GM21576 (cell line): ENCODE measurements at regions not wholly inside any gene's neighbourhood (a gene's known extent, or its start where the extent isn't known, plus 50 kb on each side); places are given as distances from the start of the nearest gene placed in this dataset.
"Not testable (repeated sequence)": the region's sequence is repeated elsewhere in the genome, so short reads cannot be mapped to it uniquely, and the experiment has no call there.

Experiments used
- ATAC-seq: cut with Tn5 transposase; IDR thresholded peaks from one replicate; pipeline ENCODE4 v1.9.1; 2021; ENCODE audit warnings: mild to moderate bottlenecking, moderate library complexity; ENCODE audit not compliant: unreplicated experiment

DNA sequence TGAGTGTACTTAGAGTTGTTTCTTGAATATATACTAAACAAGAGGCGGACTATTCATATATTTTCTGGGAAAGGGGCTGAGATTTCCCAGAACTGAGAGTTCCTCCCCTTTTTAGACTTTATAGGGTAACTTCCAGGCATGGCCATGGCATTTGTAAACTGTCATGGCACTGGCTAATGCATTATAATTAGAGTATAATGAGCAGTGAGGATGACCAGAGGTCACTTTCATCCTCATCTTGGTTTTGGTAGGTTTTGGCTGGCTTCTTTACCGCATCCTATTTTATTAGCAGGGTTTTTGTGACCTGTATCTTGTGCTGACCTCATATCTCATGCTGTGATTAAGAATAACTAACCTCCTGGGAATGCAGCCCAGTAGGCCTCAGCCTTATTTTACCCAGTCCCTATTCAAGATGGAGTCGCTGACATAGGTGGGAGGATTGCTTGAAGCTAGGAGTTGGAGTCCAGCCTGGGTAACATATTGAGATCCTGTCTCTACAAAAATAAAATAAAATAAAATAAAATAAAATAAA lies 91.4 kb downstream of the MOBP start:
- ATAC-seq = no peak

DNA sequence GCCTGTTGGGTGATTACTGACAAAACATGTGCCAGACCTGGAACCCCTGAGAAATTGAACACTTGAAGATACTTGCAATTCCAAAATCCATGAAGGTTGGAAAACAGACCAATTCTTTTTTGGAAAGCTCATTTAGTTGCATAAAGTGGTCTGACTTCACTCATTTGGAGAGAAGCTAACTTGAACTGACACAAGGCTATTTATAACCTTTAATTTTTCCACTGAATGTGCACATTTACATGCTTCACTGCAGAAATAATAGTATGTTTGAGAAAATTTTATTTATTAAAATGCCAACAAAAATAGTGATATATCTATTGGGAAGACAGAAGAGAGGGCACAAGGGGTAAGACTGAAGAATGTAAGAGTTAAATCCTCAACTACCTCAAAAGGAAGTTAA lies 92.1 kb downstream of the MOBP start:
- no peak for ATAC-seq

DNA sequence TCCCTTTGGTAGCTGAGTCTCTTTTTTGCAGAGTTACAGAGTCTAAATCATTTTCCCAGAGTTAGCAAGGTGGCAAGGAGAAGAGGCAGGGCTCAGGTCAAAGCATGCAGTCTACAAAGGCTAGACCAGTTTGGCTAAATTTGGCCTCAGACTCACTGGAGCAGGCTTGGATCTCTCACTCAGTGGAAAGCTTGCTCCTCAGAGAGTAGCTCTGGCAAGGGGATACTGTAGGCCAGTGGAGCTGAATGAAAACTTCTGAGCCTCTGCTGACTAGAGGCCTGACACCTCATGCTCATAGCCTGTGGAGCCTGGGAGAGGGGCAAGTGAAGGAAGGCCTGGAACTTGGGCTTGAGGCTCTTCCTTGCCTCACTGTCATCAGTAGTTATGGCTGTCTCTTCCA lies 101.0 kb downstream of the MOBP start:
- ATAC-seq = no peak

DNA sequence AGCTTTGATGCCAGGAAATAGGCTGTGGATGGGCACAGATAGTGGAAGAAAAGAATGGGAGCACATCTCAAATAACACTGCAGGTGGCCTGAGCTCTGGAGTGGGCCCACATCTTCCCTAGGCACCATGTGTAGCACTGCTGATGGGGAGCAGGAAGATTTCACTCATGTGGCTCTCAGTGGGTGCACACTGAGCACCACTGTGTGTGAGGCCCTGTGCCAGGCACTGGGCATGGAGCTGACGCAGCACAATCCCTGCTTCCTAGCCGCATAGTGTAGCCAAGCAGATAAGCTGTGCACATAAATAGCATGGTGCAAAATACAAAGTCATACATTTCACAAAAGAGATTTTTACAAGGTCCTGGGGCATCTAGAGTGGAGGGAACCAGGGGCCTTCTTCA lies 101.6 kb downstream of the MOBP start:
- no peak for ATAC-seq

DNA sequence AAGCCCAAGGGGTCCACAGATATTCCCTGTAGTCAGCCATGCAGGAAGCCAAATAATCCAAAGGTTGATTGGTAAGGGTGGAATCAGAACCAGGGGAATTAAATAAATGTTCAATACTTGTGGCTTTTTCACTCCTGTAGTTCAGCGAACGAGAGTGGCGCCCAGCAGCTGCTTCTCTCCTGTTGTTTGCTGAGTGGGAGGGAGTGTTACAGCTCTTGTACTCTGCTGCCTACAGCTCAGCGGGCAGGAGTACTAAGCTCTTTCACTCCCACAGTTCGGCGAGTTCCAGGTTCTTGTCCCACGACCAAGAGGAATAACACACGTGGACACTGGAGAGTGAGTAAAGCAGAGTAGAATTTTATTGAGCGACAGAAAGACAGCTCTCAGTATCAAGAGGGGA lies 105.9 kb downstream of the MOBP start:
- ATAC-seq = no peak

DNA sequence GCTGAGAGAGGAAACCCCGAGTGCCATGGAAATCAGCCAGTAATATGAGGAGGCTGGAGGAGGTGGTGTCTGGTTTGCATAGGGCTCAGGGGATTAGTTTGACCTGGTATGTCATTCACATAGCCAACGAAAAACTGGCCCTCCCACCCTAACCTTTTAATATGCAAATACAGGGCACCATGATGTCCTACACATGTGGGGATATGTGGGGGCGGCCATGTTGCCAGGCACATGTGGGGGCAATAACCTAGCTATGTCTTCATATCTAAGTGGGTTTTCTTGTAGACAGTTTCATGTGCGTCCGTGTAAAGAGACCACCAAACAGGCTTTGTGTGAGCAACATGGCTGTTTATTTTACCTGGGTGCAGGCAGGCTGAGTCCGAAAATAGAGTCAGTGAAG lies 110.1 kb downstream of the MOBP start:
- no peak for ATAC-seq

DNA sequence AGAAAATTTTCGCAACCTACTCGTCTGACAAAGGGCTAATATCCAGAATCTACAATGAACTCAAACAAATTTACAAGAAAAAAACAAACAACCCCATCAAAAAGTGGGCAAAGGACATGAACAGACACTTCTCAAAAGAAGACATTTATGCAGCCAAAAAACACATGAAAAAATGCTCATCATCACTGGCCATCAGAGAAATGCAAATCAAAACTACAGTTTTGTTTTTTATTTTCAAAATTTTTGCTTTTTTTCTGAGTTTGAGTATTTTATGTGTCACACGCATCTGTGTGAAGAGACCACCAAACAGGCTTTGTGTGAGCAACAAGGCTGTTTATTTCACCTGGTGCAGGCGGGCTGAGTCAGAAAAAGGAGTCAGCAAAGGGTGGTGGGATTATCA lies 118.7 kb downstream of the MOBP start:
- not testable (repeated sequence) for ATAC-seq

DNA sequence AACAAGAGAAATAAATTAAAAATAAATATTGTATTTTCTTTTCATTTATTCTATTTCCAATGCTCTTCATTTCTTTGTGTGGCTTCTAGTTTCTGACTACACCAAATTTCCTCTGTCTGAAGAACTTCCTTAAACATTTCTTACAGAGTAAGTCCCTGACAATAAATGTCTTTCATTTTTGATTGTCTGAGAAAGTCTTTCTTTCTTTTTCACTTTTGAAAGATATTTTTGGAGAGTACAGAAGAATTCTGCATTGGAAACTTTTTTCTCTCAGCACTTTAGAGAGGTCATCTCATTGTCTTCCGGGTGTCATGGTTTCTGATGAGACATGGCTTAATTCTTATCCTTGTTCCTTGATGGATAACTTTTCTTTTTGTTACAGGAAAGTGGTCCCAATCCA lies 119.6 kb downstream of the MOBP start:
- no peak for ATAC-seq

DNA sequence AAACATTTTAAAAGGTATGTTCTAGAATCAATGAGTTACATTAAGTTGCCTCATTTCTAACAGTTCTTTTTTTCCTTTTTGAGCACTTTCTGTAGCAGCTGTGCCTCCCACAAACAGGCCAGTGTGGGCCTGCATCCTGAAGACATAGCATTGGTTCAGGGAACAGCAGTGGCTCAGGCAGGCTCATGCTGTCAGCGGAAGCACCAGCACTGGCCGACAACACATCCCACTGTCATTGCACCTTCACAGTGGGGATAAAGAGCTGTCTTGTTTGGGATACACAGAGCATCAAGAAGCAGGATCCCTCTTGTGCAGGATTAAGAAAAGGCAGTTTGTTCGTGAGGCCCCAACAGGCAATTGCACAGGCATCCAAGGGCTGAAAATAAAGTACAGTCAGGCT lies 123.3 kb downstream of the MOBP start:
- no peak for ATAC-seq

DNA sequence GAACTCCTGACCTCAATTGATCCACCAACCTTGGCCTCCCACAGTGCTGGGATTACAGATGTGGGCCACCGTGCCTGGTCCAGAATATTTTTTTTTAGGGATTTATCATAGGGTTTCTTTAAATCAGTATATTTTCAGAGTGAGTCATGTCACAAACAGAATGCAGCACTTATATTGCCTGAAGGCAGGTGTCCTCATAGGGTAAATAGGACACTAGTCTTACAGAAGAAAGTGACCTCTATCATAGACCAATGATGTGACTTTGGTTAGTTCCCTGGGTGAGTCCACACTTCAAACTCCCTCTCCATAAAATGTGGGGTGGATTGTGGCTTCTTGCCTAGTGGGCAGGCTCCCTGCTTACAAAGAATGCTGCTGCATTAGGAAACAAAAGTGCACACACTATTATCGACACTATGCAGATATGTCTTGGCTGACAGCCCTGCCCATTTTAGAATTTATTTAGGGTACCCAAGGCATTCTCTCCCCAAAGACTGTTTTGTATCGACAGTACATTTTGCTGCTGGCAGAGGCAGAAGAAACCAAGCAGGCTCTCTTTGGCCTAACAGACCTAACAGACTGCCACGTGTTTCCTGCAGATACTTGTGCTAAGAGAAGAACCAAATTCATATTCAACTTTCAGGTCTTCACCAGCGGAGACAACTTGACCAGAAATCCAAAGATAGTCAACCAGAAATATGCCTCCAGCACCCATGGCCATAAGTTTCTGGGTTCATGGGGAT lies 125.0 kb downstream of the MOBP start:
- ATAC-seq = no peak

DNA sequence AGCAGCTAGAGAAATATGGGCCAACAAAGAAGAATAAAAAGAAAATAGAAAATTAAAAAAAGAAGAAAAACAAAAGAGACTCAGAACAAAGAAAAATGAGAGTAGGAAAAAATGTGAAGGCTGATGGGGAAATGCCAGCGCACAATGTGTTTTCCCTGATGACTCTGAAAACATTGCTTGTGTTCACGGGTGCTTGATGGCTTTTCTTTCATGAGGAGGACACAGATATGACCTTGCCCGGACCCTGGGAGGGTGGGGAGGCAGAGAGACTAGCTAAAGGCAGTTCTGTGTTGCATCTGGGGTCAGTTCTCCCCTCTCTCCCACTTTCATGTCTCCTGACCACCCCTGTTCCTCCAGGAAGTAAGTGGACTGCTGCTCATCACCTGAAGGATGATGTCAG lies 125.9 kb downstream of the MOBP start:
- no peak for ATAC-seq

DNA sequence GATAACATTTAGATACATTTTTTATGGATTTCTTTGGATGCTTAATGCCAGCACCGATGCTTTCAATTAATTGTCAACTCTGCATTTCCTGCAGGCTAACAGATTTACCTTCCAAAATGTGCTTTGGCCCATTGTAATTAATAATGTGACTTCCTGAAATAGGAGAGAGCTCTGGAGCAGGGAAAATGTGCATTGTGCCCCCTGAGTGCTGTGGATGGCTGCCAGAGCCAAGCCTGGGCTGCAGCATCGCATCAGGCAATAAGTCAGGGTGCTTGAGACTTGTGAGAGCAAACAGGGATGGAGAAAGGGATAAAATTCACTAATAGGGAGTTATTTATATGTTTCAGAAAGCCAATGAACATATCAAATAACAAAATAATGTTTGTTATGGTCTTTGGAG lies 133.8 kb downstream of the MOBP start:
- no peak for ATAC-seq

DNA sequence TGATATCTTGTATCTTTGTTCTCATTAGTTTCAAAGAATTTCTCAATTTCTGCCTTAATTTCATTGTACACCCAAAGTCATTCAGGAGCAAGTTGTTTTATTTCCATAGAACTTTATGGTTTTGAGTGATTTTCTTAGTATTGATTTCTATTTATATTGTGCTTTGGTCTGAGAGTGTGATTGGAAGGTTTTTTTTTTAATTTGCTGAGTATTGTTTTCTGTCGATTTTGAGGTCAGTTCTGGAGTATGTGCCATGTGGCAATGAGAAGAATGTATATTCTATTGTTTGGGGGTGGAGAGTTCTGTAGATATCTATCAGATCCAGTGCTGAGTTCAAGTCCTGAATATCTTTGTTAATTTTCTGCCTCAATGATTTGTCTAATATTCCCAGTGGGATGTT lies 138.4 kb downstream of the MOBP start:
- ATAC-seq = no peak

DNA sequence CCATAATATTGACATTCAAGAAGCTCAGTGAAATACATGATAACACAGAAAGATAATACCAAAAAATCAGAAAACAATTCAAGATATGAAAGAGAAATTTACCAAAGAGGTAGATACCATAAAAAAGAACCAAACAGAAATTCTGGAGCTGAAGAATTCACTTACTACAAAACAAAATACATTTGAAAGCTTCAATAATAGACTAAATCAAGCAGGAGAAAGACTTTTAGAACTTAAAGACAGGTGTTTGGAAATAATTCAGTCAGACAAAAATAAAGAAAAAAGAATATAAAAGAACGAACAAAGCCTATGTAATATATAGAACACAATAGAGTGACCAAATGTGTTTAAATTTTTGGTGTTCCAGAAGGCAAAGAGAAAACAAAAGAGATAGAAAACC lies 158.7 kb downstream of the MOBP start:
- ATAC-seq = no peak

DNA sequence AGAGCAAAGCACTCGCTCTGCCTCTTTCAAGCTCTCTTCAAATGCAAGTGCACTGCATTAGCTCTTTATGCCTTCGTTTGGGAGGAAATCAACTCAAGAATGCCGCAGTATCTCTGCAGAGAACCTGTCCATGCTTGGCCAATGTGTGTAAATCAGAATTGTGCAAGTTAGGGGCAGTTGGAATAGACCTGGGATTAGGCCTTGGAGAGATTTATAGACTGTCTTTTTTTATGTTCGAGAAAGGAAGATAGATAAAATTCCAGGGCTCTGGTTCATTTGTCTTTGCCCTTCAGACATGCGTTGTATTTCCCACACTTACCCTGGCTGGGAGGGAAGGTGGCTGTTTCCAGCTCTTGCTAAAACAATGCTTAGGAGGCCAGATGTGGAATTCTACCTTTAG lies 163.7 kb downstream of the MOBP start:
- ATAC-seq = no peak

DNA sequence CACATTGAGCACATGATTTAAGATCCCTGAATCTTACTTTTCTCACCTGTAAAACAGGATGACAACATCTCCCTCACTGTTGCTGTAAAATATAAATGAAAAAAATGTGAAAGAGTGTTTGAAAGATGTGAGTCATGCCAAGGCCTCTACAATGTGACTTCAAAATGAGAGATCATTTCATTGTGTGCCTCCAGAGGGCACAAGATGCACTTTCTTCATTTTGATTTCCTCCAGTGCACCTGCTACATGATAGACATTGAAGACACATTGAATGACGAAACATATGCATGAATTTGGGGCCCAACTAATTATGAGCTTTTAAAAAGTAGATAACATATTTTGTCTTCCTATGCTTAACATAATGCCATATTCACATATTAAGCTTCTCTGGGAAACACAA lies 170.3 kb downstream of the MOBP start:
- no peak for ATAC-seq

DNA sequence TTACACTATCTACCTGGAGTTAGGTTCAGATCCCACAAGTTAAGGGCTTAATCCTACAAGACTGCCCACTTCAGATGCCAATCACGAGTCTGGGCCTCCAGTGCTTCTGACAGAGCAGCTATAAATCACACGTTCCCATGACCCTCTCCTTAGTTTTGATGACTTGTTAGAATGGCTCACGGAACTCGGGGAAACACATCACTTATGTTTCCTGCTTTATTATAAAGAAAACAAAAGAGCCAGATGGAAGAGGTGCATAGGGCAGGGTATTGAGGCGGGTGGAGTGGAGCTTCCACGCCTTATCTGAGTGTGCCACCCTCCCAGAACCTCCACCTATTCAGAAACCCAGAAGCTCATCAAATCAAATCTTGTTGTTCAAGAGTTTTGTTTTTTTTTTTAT lies 170.8 kb downstream of the MOBP start:
- no peak for ATAC-seq

DNA sequence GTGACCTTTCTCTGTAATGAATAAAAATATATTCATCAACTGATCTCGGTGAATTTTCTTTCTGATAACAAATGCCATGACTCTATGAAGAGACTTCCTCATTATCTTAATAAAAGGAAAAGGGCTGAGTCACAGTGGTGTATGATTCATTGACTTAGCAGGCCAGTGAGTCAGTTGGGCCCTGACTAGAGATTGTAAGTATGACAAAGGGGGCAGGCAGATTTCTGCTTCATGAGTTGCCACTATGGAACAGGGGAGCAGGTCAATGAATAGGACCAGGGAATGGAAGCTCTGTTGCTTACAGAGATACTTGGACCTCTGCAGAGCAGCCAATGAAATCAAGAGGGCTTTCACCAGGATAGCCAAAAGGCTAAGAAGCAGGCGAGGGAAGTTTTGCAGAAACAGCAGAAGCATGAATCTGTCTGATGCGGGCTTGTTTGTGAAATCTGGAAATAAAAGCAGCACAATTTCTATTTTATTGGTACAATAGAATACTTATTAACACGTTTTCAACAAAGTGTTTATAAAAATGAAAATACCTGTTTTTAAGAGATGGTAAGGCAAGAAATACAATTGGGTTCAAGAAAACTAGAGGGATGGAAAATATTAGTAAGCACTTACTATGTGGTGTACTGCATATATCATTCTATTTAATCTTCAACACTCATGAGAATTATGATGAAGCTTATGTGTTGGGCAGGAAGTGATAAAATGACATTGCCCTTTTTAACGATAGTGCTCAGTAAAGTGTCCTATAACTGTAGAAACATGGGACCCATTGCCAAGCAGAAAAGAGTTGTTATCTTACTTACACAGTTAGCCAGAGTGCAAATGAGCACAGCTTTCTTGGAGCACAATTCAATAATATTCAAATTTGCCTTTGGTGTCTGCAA lies 169.8 kb upstream of the MYRIP start:
- ATAC-seq = no peak

DNA sequence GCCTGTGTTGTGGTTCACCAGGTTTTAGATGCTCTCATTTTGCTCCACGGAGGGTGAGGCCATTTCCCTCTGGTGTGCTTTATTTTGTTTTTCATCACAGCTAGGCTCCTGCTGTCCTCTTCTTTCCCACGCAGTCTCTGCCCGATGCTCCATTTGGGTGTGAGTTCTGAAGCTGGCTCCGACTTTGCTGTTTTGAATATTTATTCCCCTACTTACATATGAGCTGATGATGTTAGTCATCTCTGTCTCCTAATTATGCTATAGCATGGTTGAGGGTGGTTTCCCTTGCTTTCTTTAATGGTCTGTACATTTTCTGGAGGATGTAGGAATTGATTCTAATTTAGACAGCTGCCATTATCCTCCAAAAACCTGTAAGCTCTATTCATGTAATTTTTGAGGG lies 168.1 kb upstream of the MYRIP start:
- ATAC-seq = no peak

DNA sequence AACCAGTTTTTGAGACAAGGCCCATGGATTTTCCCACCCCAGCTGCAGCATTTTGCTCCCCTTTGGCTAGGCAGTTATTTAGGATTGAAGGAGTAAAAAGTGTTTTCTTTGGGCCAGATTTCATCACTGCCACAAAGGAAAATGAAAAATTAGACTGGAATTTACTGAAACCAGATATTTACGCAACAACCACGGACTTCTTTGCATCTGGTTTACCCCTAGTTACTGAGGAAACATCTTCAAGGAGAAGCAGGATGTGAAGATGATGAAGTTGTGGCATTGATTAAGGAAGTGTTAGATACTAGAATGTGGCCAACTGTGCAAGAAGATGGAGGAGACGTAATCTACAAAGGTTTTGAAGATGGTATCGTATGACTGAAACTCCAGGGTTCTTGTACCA lies 165.2 kb upstream of the MYRIP start:
- ATAC-seq = no peak

DNA sequence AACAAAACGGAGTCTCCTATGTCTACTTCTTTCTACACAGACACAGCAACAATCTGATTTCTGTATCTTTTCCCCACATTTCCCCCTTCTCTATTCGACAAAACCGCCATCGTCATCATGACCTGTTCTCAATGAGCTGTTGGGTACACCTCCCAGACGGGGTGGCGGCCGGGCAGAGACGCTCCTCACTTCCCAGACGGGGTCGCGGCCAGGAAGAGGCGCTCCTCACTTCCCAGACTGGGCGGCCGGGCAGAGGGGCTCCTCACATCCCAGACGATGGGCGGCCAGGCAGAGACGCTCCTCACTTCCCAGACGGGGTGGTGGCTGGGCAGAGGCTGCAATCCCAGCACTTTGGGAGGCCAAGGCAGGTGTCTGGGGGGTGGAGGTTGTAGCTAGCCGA lies 158.2 kb upstream of the MYRIP start:
- ATAC-seq = not testable (repeated sequence)
